ENCODE measurements at regions not wholly inside any gene's neighbourhood (a gene's known extent, or its start where the extent isn't known, plus 50 kb on each side); places are given as distances from the start of the nearest gene placed in this dataset.

- peaks cover 20% of the 10 kb centered on the region for H3K9me3 Mint-ChIP-seq
- no peaks in the 10 kb centered on the region for H3K36me3 Mint-ChIP-seq (ENCODE audit: low read depth)
- H3K27ac Mint-ChIP-seq, result no peak overlapping the region
- no peaks in the 10 kb centered on the region for H3K27me3 Mint-ChIP-seq
- H3K4me3 Mint-ChIP-seq, result no peak overlapping the region
- H3K4me1 Mint-ChIP-seq (ENCODE audit: low read depth), result peaks cover 7% of the 10 kb centered on the region
- DNase-seq, result no peak
Measured at GRCh38 chr14:98758440-98758839, 513.6 kb downstream of the BCL11B start.

GRCh38 chr14:98761993-98762392 lies 510.0 kb downstream of the BCL11B start:
- no peak for DNase-seq
- Mint-ChIP-seq H3K36me3 (ENCODE audit: low read depth) (no peaks in the 10 kb centered on the region), H3K4me3 (no peak overlapping the region), H3K27me3 (no peaks in the 10 kb centered on the region), H3K9me3 (peaks cover 12% of the 10 kb centered on the region), H3K27ac (no peak overlapping the region), H3K4me1 (ENCODE audit: low read depth) (peaks cover 1% of the 10 kb centered on the region)

- no peak overlapping the region for H3K27ac Mint-ChIP-seq
- H3K4me1 Mint-ChIP-seq (ENCODE audit: low read depth), result peaks cover 2% of the 10 kb centered on the region
- DNase-seq, result no peak
- H3K27me3 Mint-ChIP-seq, result no peaks in the 10 kb centered on the region
- H3K9me3 Mint-ChIP-seq, result peaks cover 12% of the 10 kb centered on the region
- no peaks in the 10 kb centered on the region for H3K36me3 Mint-ChIP-seq (ENCODE audit: low read depth)
- H3K4me3 Mint-ChIP-seq, result no peak overlapping the region
Measured at GRCh38 chr14:98766818-98767217, 505.2 kb downstream of the BCL11B start.

- no peaks in the 10 kb centered on the region for H3K27me3 Mint-ChIP-seq
- H3K9me3 Mint-ChIP-seq, result peaks cover 5% of the 10 kb centered on the region
- no peak overlapping the region for H3K27ac Mint-ChIP-seq
- H3K4me3 Mint-ChIP-seq, result no peak overlapping the region
- H3K36me3 Mint-ChIP-seq (ENCODE audit: low read depth), result no peaks in the 10 kb centered on the region
- DNase-seq, result no peak
- peaks cover 2% of the 10 kb centered on the region for H3K4me1 Mint-ChIP-seq (ENCODE audit: low read depth)
Measured at GRCh38 chr14:98769326-98769725, 502.7 kb downstream of the BCL11B start.

GRCh38 chr14:98770151-98770550 lies 501.8 kb downstream of the BCL11B start:
- Mint-ChIP-seq H3K27ac (no peak overlapping the region), H3K4me1 (ENCODE audit: low read depth) (peaks cover 2% of the 10 kb centered on the region), H3K4me3 (no peak overlapping the region), H3K9me3 (peaks cover 2% of the 10 kb centered on the region), H3K27me3 (no peaks in the 10 kb centered on the region), H3K36me3 (ENCODE audit: low read depth) (no peaks in the 10 kb centered on the region)
- no peak for DNase-seq

GRCh38 chr14:98773814-98774213 lies 498.2 kb downstream of the BCL11B start:
- no peaks in the 10 kb centered on the region for H3K36me3 Mint-ChIP-seq (ENCODE audit: low read depth)
- H3K27ac Mint-ChIP-seq, result no peak overlapping the region
- DNase-seq, result no peak
- H3K4me1 Mint-ChIP-seq (ENCODE audit: low read depth), result no peaks in the 10 kb centered on the region
- no peak overlapping the region for H3K4me3 Mint-ChIP-seq
- no peaks in the 10 kb centered on the region for H3K27me3 Mint-ChIP-seq
- no peaks in the 10 kb centered on the region for H3K9me3 Mint-ChIP-seq

GRCh38 chr14:98775892-98776291 lies 496.1 kb downstream of the BCL11B start:
- Mint-ChIP-seq H3K9me3 (no peaks in the 10 kb centered on the region), H3K4me3 (no peak overlapping the region), H3K4me1 (ENCODE audit: low read depth) (no peaks in the 10 kb centered on the region), H3K27me3 (no peaks in the 10 kb centered on the region), H3K36me3 (ENCODE audit: low read depth) (no peaks in the 10 kb centered on the region), H3K27ac (no peak overlapping the region)
- DNase-seq, result no peak

GRCh38 chr14:98782062-98782461 lies 489.9 kb downstream of the BCL11B start:
- no peaks in the 10 kb centered on the region for H3K27me3 Mint-ChIP-seq
- no peak for DNase-seq
- no peak overlapping the region for H3K4me3 Mint-ChIP-seq
- no peaks in the 10 kb centered on the region for H3K36me3 Mint-ChIP-seq (ENCODE audit: low read depth)
- H3K4me1 Mint-ChIP-seq (ENCODE audit: low read depth), result no peaks in the 10 kb centered on the region
- peaks cover 7% of the 10 kb centered on the region for H3K9me3 Mint-ChIP-seq
- H3K27ac Mint-ChIP-seq, result no peak overlapping the region

- H3K4me1 Mint-ChIP-seq (ENCODE audit: low read depth), result no peaks in the 10 kb centered on the region
- no peak overlapping the region for H3K4me3 Mint-ChIP-seq
- H3K9me3 Mint-ChIP-seq, result peaks cover 7% of the 10 kb centered on the region
- H3K36me3 Mint-ChIP-seq (ENCODE audit: low read depth), result no peaks in the 10 kb centered on the region
- no peaks in the 10 kb centered on the region for H3K27me3 Mint-ChIP-seq
- no peak overlapping the region for H3K27ac Mint-ChIP-seq
- no peak for DNase-seq
Measured at GRCh38 chr14:98785578-98785977, 486.4 kb downstream of the BCL11B start.

GRCh38 chr14:98786456-98786855 lies 485.5 kb downstream of the BCL11B start:
- Mint-ChIP-seq H3K4me1 (ENCODE audit: low read depth) (no peaks in the 10 kb centered on the region), H3K9me3 (peaks cover 7% of the 10 kb centered on the region), H3K27ac (no peak overlapping the region), H3K4me3 (no peak overlapping the region), H3K36me3 (ENCODE audit: low read depth) (no peaks in the 10 kb centered on the region), H3K27me3 (no peaks in the 10 kb centered on the region)
- DNase-seq, result no peak

- H3K27ac Mint-ChIP-seq, result no peak overlapping the region
- DNase-seq, result no peak
- no peaks in the 10 kb centered on the region for H3K27me3 Mint-ChIP-seq
- H3K36me3 Mint-ChIP-seq (ENCODE audit: low read depth), result no peaks in the 10 kb centered on the region
- peaks cover 11% of the 10 kb centered on the region for H3K9me3 Mint-ChIP-seq
- H3K4me1 Mint-ChIP-seq (ENCODE audit: low read depth), result no peaks in the 10 kb centered on the region
- H3K4me3 Mint-ChIP-seq, result no peak overlapping the region
Measured at GRCh38 chr14:98791661-98792060, 480.3 kb downstream of the BCL11B start.

GRCh38 chr14:98792171-98792570 lies 479.8 kb downstream of the BCL11B start:
- H3K36me3 Mint-ChIP-seq (ENCODE audit: low read depth), result no peaks in the 10 kb centered on the region
- no peaks in the 10 kb centered on the region for H3K27me3 Mint-ChIP-seq
- no peaks in the 10 kb centered on the region for H3K4me1 Mint-ChIP-seq (ENCODE audit: low read depth)

GRCh38 chr14:98798099-98798498 lies 473.9 kb downstream of the BCL11B start:
- Mint-ChIP-seq H3K27ac (no peak overlapping the region), H3K27me3 (no peaks in the 10 kb centered on the region), H3K4me1 (ENCODE audit: low read depth) (peaks cover under 1% of the 10 kb centered on the region), H3K36me3 (ENCODE audit: low read depth) (no peaks in the 10 kb centered on the region), H3K9me3 (peaks cover 10% of the 10 kb centered on the region), H3K4me3 (no peak overlapping the region)
- DNase-seq, result no peak

More at GRCh38 chr14:98792171-98792570, 479.8 kb downstream of the BCL11B start:
- Mint-ChIP-seq H3K27ac (no peak overlapping the region), H3K9me3 (peaks cover 11% of the 10 kb centered on the region), H3K4me3 (no peak overlapping the region)
- no peak for DNase-seq

GRCh38 chr14:98799891-98800290 lies 472.1 kb downstream of the BCL11B start:
- no peak for DNase-seq
- no peak overlapping the region for H3K4me3 Mint-ChIP-seq
- H3K27me3 Mint-ChIP-seq, result no peaks in the 10 kb centered on the region
- no peaks in the 10 kb centered on the region for H3K36me3 Mint-ChIP-seq (ENCODE audit: low read depth)
- no peak overlapping the region for H3K27ac Mint-ChIP-seq
- H3K4me1 Mint-ChIP-seq (ENCODE audit: low read depth), result peaks cover 1% of the 10 kb centered on the region
- no peaks in the 10 kb centered on the region for H3K9me3 Mint-ChIP-seq

GRCh38 chr14:98802044-98802443 lies 470.0 kb downstream of the BCL11B start:
- Mint-ChIP-seq H3K36me3 (ENCODE audit: low read depth) (no peaks in the 10 kb centered on the region), H3K4me1 (ENCODE audit: low read depth) (peaks cover 1% of the 10 kb centered on the region), H3K9me3 (no peaks in the 10 kb centered on the region), H3K4me3 (no peak overlapping the region), H3K27me3 (no peaks in the 10 kb centered on the region), H3K27ac (no peak overlapping the region)
- DNase-seq, result no peak

GRCh38 chr14:98803196-98803595 lies 468.8 kb downstream of the BCL11B start:
- H3K9me3 Mint-ChIP-seq, result no peaks in the 10 kb centered on the region
- peaks cover 1% of the 10 kb centered on the region for H3K4me1 Mint-ChIP-seq (ENCODE audit: low read depth)
- H3K4me3 Mint-ChIP-seq, result no peak overlapping the region
- no peaks in the 10 kb centered on the region for H3K36me3 Mint-ChIP-seq (ENCODE audit: low read depth)
- no peak overlapping the region for H3K27ac Mint-ChIP-seq
- no peak for DNase-seq
- no peaks in the 10 kb centered on the region for H3K27me3 Mint-ChIP-seq
